Astrocyte (in vitro differentiated cells and primary cell): ENCODE measurements at regions not wholly inside any gene's neighbourhood (a gene's known extent, or its start where the extent isn't known, plus 50 kb on each side); places are given as distances from the start of the nearest gene placed in this dataset.

ENCODE experiments used
- DNase-seq: peaks from one replicate; pipeline ENCODE4 v3.0.0-alpha.2; 2010; ENCODE audit warnings: low read depth
- FAIRE-seq: peaks from 2 replicates; lab custom pipeline; 2011; peaks lifted over from hg19 to GRCh38; lab: Jason Lieb, UNC
- H2AFZ ChIP-seq: 2 replicates; pipeline ENCODE4 v1.6.0; 2012; ENCODE audit warnings: low read depth, low read length, inconsistent platforms
- H3K27ac ChIP-seq: 2 replicates; pipeline ENCODE4 v1.5.1; 2011; ENCODE audit warnings: low read depth, low read length, inconsistent platforms
- H3K27me3 ChIP-seq: 2 replicates; pipeline ENCODE4 v1.6.0; 2011; ENCODE audit warnings: low read length, inconsistent platforms; ENCODE audit not compliant: insufficient read depth
- H3K36me3 ChIP-seq: 2 replicates; pipeline ENCODE4 v1.5.1; 2011; ENCODE audit warnings: low read length, inconsistent platforms; ENCODE audit not compliant: insufficient read depth
- H3K4me1 ChIP-seq: 2 replicates; pipeline ENCODE4 v1.5.1; 2011; ENCODE audit warnings: low read length, inconsistent platforms; ENCODE audit not compliant: insufficient read depth
- H3K4me2 ChIP-seq: 2 replicates; pipeline ENCODE4 v1.6.0; 2012; ENCODE audit warnings: low read length, inconsistent platforms
- H3K4me3 ChIP-seq: 2 replicates; pipeline ENCODE4 v1.5.1; 2011; ENCODE audit warnings: low read depth, mild to moderate bottlenecking, low read length, inconsistent platforms; ENCODE audit not compliant: insufficient read depth
- H3K79me2 ChIP-seq: 2 replicates; pipeline ENCODE4 v1.6.0; 2012; ENCODE audit warnings: mild to moderate bottlenecking, low read length, inconsistent platforms; ENCODE audit not compliant: insufficient read depth
- H3K9ac ChIP-seq: 2 replicates; pipeline ENCODE4 v1.6.0; 2012; ENCODE audit warnings: mild to moderate bottlenecking, low read length, inconsistent platforms
- H3K9me3 ChIP-seq: 2 replicates; pipeline ENCODE4 v1.5.1; 2012; ENCODE audit warnings: low read depth, mild to moderate bottlenecking, low read length, inconsistent platforms; ENCODE audit not compliant: insufficient read depth
- H4K20me1 ChIP-seq: 2 replicates; pipeline ENCODE4 v1.6.0; 2012; ENCODE audit warnings: low read length, inconsistent platforms; ENCODE audit not compliant: insufficient read depth
- H3K27ac Mint-ChIP-seq: one replicate; pipeline ENCODE4 v1.8.0; 2021; ENCODE audit warnings: mild to moderate bottlenecking, mixed read lengths; ENCODE audit not compliant: unreplicated experiment
- H3K27me3 Mint-ChIP-seq: one replicate; pipeline ENCODE4 v1.8.0; 2021; ENCODE audit warnings: low read depth, mixed read lengths; ENCODE audit not compliant: unreplicated experiment
- H3K36me3 Mint-ChIP-seq: one replicate; pipeline ENCODE4 v1.8.0; 2021; ENCODE audit warnings: low read depth, mixed read lengths; ENCODE audit not compliant: unreplicated experiment
- H3K4me1 Mint-ChIP-seq: one replicate; pipeline ENCODE4 v1.8.0; 2021; ENCODE audit warnings: low read depth, mixed read lengths; ENCODE audit not compliant: unreplicated experiment
- H3K4me3 Mint-ChIP-seq: one replicate; pipeline ENCODE4 v1.8.0; 2021; ENCODE audit warnings: mild to moderate bottlenecking, moderate library complexity, mixed read lengths; ENCODE audit not compliant: unreplicated experiment
- H3K9me3 Mint-ChIP-seq: one replicate; pipeline ENCODE4 v1.8.0; 2021; ENCODE audit warnings: mild to moderate bottlenecking, mixed read lengths; ENCODE audit not compliant: unreplicated experiment
- EZH2 ChIP-seq: IDR thresholded peaks from 2 replicates; pipeline ENCODE4 v1.6.1; 2012; ENCODE audit warnings: mild to moderate bottlenecking, low read length, inconsistent platforms; ENCODE audit not compliant: insufficient read depth
- TF ChIP-seq, protein P1 (sequence below): IDR thresholded peaks from 2 replicates; pipeline ENCODE4 v1.5.1; 2011; ENCODE audit warnings: low read depth, mild to moderate bottlenecking, inconsistent platforms, low read length, moderate library complexity; ENCODE audit not compliant: insufficient read depth

DNA sequence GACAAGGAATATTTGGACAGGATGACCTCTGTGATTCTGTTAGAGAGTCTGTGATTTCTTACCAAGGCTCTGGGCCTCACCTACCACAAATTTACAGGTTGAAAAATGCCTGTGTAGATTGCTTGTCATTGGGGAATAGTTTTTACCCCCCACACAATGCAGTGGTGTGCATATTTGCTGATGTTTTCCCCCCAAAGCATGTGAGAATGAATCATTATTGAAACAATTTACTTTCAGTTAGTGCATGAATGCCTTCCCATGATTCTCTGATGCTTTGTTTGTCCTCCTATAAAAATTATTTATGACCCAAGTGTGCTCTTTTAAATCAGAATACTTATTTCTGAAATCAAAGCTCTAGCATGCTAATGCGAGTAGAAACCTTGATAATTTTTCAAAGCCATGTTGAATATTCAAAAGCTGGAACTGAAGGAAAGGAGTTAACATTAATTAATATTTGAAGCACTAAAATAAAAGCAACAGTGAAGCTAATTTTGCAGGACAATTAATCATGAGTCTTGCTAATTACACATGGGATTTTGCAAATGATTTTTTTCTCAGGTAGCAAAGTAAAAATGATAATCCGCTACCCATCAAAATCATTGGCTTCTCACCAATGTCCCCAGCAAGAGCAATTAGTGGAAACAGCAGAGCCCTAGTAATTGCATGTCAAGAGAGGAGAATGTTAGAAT, 361.2 kb upstream of the HNRNPA3 start:
- Mint-ChIP-seq H3K27ac (no peak overlapping the region), H3K4me1 (peaks cover 3% of the 10 kb centered on the region), H3K4me3 (no peak overlapping the region), H3K9me3 (no peaks in the 10 kb centered on the region), H3K27me3 (peaks cover 5% of the 10 kb centered on the region), H3K36me3 (no peaks in the 10 kb centered on the region)
- no peaks in the 10 kb centered on the region for H3K36me3 ChIP-seq
- no peak overlapping the region for H3K9ac ChIP-seq
- DNase-seq (no peak), FAIRE-seq (no peak)
- no peaks in the 10 kb centered on the region for H3K4me1 ChIP-seq
- no peak overlapping the region for H3K4me3 ChIP-seq
- no peaks in the 10 kb centered on the region for H3K9me3 ChIP-seq
- no peak overlapping the region for H2AFZ ChIP-seq
- no peaks in the 10 kb centered on the region for H3K79me2 ChIP-seq
- H3K4me2 ChIP-seq: no peak overlapping the region
- no peaks in the 10 kb centered on the region for H4K20me1 ChIP-seq
- no peak overlapping the region for H3K27ac ChIP-seq
- TF ChIP-seq, protein P1, sequence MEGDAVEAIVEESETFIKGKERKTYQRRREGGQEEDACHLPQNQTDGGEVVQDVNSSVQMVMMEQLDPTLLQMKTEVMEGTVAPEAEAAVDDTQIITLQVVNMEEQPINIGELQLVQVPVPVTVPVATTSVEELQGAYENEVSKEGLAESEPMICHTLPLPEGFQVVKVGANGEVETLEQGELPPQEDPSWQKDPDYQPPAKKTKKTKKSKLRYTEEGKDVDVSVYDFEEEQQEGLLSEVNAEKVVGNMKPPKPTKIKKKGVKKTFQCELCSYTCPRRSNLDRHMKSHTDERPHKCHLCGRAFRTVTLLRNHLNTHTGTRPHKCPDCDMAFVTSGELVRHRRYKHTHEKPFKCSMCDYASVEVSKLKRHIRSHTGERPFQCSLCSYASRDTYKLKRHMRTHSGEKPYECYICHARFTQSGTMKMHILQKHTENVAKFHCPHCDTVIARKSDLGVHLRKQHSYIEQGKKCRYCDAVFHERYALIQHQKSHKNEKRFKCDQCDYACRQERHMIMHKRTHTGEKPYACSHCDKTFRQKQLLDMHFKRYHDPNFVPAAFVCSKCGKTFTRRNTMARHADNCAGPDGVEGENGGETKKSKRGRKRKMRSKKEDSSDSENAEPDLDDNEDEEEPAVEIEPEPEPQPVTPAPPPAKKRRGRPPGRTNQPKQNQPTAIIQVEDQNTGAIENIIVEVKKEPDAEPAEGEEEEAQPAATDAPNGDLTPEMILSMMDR: no peak
- no peak for TF ChIP-seq EZH2
- H3K27me3 ChIP-seq: no peaks in the 10 kb centered on the region

DNA sequence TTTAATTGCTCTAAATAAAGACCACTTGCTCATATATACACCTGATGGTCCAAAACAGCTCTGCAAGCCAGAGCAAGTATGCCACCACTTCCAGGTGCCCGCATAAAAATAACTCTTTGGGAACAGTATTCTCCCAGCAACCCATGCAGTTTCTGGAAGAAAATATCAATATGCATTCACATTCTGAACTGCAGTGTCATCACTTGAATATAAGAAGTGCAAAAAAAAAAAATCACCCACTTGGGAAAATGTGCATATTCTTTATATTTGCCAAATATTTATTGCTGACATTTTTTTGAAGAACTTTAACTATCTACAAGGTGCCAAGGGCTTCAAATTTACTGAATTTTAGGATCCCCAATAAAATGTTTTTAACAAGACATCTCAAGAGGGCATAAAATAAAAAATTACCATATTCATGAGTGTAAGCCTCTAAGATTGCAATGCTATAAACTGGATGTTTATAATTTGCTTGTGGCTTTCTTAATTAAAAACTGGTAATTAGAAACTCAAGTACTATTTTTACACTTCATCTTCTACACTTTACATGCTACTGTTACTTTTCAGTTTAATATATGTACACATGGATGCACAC, 360.6 kb upstream of the HNRNPA3 start:
- no peaks in the 10 kb centered on the region for H3K36me3 ChIP-seq
- TF ChIP-seq EZH2: no peak
- TF ChIP-seq, protein P1: no peak
- no peak overlapping the region for H2AFZ ChIP-seq
- H3K9ac ChIP-seq: no peak overlapping the region
- DNase-seq (no peak), FAIRE-seq (no peak)
- Mint-ChIP-seq H3K27me3 (peaks cover 5% of the 10 kb centered on the region), H3K36me3 (no peaks in the 10 kb centered on the region), H3K27ac (no peak overlapping the region), H3K4me3 (no peak overlapping the region), H3K9me3 (no peaks in the 10 kb centered on the region), H3K4me1 (peaks cover 3% of the 10 kb centered on the region)
- H3K4me3 ChIP-seq: no peak overlapping the region
- H4K20me1 ChIP-seq: no peaks in the 10 kb centered on the region
- H3K4me2 ChIP-seq: no peak overlapping the region
- no peak overlapping the region for H3K27ac ChIP-seq
- no peaks in the 10 kb centered on the region for H3K4me1 ChIP-seq
- no peaks in the 10 kb centered on the region for H3K27me3 ChIP-seq
- no peaks in the 10 kb centered on the region for H3K79me2 ChIP-seq
- no peaks in the 10 kb centered on the region for H3K9me3 ChIP-seq

DNA sequence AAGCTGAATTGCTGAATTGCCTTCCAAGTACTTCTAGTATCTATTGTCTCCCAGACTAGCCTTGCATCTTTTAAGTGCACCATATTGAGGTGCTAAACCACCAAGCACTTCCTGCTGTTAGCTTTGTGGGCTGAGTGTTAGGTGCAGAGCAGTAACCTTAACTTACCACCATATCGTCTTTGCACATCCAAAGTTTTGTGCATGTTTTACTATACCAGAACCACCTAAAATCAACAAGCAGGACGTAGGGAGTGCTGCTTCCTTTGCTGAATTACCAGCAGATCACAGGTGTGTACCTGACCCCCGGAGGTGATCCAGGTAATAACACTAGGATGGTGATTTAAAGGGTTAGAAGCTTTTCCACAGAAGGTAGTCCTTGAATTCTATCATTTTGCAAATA, 359.9 kb upstream of the HNRNPA3 start:
- Mint-ChIP-seq H3K4me1 (peaks cover 3% of the 10 kb centered on the region), H3K4me3 (no peak overlapping the region), H3K27ac (no peak overlapping the region), H3K9me3 (no peaks in the 10 kb centered on the region), H3K27me3 (peaks cover 8% of the 10 kb centered on the region), H3K36me3 (no peaks in the 10 kb centered on the region)
- no peaks in the 10 kb centered on the region for H3K4me1 ChIP-seq
- no peak for FAIRE-seq
- H2AFZ ChIP-seq: no peak overlapping the region
- H3K27ac ChIP-seq: no peak overlapping the region
- no peak for DNase-seq
- H3K79me2 ChIP-seq: no peaks in the 10 kb centered on the region
- H4K20me1 ChIP-seq: no peaks in the 10 kb centered on the region
- H3K9me3 ChIP-seq: no peaks in the 10 kb centered on the region
- H3K9ac ChIP-seq: no peak overlapping the region
- H3K27me3 ChIP-seq: no peaks in the 10 kb centered on the region
- no peaks in the 10 kb centered on the region for H3K36me3 ChIP-seq
- H3K4me3 ChIP-seq: no peak overlapping the region
- TF ChIP-seq, protein P1: no peak
- TF ChIP-seq EZH2: no peak
- no peak overlapping the region for H3K4me2 ChIP-seq
